ENCODE measurements at regions not wholly inside any gene's neighbourhood (a gene's known extent, or its start where the extent isn't known, plus 50 kb on each side); places are given as distances from the start of the nearest gene placed in this dataset.

DNA sequence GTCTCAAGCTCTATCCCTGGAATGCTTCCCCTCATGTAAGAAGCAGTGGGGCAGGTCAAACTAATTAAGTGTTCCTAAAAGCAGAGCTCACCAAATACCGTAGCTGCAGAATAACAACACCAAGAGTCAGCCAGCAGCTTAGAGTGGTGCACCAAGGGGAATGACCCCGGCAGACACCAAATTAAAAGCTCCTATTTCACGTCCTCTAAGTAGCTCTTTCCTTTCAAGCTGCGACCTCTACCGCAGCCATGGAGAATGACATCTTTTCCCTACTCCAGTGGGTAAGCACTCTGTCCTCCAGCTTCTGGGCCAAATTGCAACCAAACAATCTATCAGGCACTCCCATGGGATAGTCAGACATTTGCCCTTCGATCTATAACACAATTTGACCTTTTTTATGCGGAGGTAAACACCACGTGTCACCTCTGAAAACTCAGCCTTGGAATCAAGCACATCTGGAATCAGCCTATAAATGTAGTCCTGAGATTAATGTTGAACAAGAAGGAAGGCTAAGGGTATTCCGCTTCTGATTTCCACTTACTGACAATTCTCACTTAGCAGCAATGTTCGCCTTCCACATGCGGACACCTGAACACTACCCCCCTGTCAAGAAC is 67.6 kb upstream of the CDKN3 start:
- DNase-seq (ENCODE audit: low read depth) = no peak
- H3K4me3 ChIP-seq (ENCODE audit: low read depth, low read length) = no peak overlapping the region
- TF ChIP-seq, protein P1, sequence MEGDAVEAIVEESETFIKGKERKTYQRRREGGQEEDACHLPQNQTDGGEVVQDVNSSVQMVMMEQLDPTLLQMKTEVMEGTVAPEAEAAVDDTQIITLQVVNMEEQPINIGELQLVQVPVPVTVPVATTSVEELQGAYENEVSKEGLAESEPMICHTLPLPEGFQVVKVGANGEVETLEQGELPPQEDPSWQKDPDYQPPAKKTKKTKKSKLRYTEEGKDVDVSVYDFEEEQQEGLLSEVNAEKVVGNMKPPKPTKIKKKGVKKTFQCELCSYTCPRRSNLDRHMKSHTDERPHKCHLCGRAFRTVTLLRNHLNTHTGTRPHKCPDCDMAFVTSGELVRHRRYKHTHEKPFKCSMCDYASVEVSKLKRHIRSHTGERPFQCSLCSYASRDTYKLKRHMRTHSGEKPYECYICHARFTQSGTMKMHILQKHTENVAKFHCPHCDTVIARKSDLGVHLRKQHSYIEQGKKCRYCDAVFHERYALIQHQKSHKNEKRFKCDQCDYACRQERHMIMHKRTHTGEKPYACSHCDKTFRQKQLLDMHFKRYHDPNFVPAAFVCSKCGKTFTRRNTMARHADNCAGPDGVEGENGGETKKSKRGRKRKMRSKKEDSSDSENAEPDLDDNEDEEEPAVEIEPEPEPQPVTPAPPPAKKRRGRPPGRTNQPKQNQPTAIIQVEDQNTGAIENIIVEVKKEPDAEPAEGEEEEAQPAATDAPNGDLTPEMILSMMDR (IDR thresholded peaks at IDR 0.05; ENCODE audit: control insufficient read depth, extremely low read depth, insufficient read depth) = peak; percentile 86

DNA sequence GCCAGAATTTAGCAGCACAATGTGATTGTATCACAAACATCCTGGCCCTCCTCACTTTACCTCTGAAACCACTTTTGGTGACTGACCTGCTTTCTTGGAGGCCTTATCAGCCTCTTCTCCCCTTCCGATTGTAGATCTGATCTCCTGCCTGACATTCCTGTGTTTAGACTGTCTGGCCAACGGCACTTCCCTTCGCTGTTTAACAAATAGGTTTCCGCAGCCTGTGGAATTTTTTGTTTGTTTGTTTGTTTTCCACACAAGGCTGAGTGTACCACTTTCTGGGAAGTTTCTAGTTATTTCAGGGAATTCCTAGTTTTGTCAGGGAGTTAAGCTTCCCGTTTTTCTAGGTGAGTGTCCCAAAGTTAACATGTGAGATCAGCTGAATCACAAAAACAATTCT is 65.9 kb upstream of the CDKN3 start:
- TF ChIP-seq, protein P1 (IDR thresholded peaks at IDR 0.05; ENCODE audit: control insufficient read depth, extremely low read depth, insufficient read depth) = no peak
- H3K4me3 ChIP-seq (ENCODE audit: low read depth, low read length) = no peak overlapping the region
- DNase-seq (ENCODE audit: low read depth) = no peak

DNA sequence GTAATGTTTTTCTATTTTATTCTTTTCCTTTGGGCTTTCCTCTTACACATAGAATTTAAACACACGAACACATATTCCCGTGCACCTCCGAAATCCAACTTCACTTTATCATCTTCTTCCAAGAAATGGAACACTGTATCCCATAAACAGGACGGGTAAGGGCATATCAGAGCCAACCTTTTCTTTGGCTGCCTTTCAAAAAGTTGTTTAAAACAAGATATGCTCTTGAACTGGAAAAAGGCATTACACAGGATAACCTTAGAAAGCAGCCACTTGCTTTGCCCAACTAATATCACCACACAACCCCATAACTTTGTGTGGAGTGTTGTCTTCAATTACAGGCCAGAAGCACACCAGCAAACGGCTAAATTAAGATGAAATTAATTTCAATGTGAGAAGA is 65.3 kb upstream of the CDKN3 start:
- DNase-seq (ENCODE audit: low read depth) = no peak
- no peak overlapping the region for H3K4me3 ChIP-seq (ENCODE audit: low read depth, low read length)
- TF ChIP-seq, protein P1 (IDR thresholded peaks at IDR 0.05; ENCODE audit: control insufficient read depth, extremely low read depth, insufficient read depth) = no peak

DNA sequence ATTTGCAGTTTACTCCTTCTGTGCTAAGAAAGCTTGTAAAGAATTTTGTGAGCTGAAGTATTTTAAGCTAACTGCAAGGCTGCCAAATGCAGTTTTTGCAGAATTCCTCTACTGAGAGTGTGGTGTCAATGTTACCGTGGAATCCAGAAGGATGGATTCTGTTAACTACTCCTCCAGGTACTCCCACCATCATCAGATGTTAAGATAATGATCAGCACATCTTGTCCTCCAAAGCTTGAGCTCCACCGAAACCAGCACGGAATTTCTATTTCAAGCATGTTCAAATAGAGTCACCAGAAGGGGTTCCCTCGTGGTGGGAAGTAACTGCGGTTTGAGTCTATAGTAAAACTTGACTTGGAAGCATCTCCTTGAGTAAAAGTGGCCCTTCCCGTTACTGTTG is 64.3 kb upstream of the CDKN3 start:
- TF ChIP-seq, protein P1 (IDR thresholded peaks at IDR 0.05; ENCODE audit: control insufficient read depth, extremely low read depth, insufficient read depth) = no peak
- DNase-seq (ENCODE audit: low read depth) = no peak

DNA sequence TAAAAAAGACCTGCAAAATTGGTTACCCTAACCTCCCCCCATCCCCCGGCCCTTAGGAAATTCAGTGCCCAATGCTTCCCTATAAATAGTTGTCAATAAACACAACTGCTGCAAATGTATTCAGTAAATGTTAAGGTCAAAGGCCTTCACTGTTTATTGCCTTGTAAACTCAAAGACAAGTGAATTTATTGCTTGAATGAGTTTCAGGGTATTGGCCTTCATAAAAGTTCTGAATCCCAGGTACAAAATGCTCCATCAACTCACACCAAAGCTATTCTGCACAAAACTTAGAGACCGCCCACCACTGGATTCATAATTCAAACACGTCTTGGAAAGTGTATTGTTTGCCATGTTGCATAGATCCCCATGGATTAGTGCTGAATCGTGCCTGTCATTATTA is 63.3 kb upstream of the CDKN3 start:
- TF ChIP-seq, protein P1 (IDR thresholded peaks at IDR 0.05; ENCODE audit: control insufficient read depth, extremely low read depth, insufficient read depth) = no peak
- H3K4me3 ChIP-seq (ENCODE audit: low read depth, low read length) = no peak overlapping the region
- DNase-seq (ENCODE audit: low read depth) = peak; percentile 83

More for the DNA sequence above, 64.3 kb upstream of the CDKN3 start:
- no peak overlapping the region for H3K4me3 ChIP-seq (ENCODE audit: low read depth, low read length)

DNA sequence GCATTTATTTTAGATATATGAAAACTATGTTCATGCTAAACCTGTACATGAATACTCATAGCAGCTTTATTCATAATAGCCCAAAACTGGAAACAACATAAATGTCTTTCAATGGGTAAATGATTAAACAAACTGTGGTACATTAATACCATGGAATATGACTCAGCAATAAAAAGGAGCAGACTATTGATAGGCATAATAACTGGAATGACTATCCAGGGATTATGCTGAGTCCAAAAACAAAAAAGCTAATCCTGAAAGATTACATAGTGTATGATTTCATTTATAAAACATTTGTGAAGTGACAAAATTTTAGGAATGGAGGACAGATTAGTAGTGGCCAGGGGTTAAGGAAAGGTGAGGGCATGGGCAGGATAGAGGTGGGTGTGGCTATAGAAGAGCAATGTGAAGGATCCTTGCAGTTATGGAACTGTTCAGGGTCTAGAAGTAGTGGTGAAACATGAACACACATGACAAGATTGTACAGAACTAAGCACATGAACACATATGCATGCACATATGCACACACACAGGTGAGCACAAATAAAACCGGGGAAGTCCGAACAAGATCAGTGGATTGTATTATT is 61.1 kb upstream of the CDKN3 start:
- DNase-seq (ENCODE audit: low read depth) = no peak
- H3K4me3 ChIP-seq (ENCODE audit: low read depth, low read length) = no peak overlapping the region
- TF ChIP-seq, protein P1 (IDR thresholded peaks at IDR 0.05; ENCODE audit: control insufficient read depth, extremely low read depth, insufficient read depth) = no peak

DNA sequence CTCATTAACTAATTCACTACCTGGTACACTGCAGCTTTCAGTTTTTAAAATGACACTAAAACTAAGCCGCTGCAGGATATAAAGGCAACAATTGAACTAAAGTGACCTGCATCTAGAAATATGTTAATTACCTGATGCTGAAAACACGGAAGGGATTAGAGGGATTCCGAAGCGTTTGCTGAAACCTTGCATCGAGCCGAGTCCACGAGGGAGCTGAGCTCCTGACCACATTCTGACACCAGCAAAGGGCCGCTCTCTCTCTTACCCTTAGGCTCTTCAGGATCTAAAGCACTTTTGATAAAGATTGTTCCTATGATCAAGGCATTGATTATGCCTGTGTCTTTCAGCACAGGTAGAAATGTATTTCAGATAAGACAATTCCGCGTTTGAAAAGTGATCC is 59.5 kb upstream of the CDKN3 start:
- DNase-seq (ENCODE audit: low read depth) = no peak
- H3K4me3 ChIP-seq (ENCODE audit: low read depth, low read length) = no peak overlapping the region
- TF ChIP-seq, protein P1 (IDR thresholded peaks at IDR 0.05; ENCODE audit: control insufficient read depth, extremely low read depth, insufficient read depth) = no peak
